Hematopoietic multipotent progenitor cell (in vitro differentiated cells): ENCODE measurements at regions not wholly inside any gene's neighbourhood (a gene's known extent, or its start where the extent isn't known, plus 50 kb on each side); places are given as distances from the start of the nearest gene placed in this dataset.

ENCODE experiments used
- DNase-seq, 3 donors: peaks; one replicate each; pipeline ENCODE4 v3.0.0-alpha.2; 2011 to 2015; ENCODE audit warnings: low read depth in 2 of 3, low spot score in 2 of 3

DNA sequence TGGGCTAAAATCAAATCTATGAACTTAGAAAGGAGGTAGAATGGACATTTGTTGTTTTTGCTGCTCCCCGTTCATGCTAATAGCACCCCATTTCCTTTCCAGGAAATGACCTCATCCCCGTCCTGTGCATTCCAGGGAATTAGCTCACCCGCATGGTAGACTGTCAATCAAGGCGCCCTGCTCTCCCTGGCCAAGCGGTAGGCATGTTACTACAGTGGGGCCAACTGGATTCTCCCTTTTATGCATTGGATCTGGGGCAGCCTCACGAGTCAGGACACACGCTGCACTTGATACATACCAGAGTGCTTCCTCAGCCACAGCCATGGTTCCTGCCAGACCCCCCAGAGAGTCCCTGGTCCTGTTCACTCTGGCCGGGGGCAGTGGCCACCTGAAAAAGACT is 111.0 kb upstream of the PTCH1 start:
- no peak for DNase-seq

DNA sequence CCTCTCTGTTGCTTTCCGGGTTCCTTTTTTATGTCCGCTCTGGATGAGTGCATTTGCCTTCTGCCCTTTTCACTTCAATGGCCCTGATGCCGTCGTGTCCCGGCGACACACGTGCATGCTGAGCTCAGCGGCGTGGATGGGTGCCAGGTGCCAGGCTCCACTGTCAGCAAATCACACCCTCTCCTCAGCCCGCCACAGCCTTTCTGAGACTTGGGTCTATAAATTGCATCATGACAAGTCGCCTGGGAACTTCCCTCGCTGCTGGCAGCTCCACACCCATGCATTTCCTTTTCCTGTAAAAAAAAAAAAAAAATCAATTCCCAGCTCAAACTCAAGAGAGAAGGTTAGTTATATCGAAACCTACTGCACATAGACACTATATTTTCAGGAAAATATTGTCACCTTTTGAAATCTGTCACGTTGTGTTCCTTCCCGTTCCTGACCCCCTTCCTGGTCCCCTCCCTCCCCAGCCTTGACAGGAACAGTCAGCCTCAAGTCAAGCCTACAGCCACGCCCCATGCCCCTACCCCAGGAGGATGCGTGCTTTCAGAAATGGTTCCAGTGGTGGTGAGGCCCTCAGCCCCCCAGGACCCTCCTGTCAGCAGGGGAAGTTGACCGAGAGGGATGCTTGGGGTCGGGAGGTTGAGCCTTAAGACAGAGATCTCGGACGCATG is 110.3 kb upstream of the PTCH1 start:
- peak in 1 of 3 donors; percentile 7 for DNase-seq

DNA sequence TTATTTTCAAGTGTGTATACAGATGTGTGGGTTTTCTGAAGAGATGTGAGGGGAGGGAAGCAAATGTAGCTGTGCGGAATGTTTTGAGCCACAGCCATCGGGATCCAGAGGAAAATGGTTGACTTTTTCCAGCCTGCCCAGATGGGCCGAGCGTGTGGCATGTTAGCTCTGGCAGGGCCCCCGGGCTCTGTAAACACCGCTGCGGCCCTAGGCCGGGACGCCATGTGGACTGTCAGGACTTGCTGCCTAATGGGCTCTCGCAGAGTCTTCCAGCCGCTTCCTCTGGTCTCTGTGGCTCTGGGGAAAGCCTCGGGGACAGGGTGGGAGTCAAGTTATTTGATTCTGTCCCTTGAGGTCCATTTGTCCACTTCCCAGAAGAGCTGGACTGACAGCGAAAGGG is 109.6 kb upstream of the PTCH1 start:
- DNase-seq = no peak

DNA sequence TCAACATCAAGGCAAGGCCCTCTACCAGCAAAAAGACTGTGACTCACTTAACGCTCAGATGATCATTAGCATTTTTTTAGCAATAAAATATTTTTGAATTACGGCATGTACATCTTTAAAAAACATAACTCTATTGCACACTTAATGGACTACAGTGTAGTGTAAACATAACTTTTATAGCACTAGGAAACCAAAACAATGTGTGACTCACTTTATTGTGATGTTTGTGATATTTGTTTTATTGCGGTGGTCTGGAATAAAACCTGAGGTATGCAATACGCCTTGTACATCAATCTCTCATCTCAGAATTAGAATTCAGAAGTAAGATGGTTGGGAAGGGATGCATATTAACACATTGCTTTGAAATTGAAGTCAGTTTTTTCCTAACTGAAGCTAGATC is 106.9 kb upstream of the PTCH1 start:
- no peak for DNase-seq

DNA sequence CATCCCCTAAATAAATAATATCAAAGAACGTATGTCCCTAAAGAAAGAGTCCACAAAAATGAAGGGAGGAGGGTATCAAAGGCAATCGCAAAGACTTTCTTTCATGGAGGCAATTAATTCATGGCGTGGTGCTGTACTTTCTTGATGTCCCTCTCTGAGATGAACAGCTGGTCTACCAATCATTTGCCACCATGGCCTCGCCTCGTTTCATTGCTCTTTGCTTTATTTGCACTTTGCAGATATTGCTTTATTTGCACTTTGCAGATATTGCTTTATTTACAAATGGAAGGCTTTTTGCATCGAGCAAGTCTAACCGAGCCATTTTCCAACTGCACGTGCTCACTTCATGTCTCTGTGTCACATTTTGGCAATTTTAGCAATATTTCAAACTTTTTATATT is 104.0 kb upstream of the PTCH1 start:
- no peak for DNase-seq

DNA sequence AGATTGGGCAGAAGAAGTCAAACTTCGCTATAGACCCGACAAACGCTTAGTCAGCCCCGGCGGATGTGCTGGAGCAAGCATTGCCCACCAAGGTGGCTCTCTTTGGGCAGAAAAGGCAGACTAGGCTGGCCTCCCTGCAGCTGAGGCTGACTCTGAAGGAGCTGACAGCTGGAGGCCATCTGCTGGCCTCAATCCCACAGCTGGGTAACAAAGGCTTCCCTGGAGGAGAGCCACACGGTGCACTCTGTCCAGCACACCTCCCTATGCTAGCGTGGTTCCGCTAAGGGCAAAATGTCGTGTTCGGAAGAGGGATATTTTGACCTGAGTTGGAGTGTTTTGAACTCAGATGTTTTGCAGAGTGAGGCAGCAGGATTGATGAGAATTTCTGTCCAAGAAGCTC is 103.5 kb upstream of the PTCH1 start:
- DNase-seq = no peak

DNA sequence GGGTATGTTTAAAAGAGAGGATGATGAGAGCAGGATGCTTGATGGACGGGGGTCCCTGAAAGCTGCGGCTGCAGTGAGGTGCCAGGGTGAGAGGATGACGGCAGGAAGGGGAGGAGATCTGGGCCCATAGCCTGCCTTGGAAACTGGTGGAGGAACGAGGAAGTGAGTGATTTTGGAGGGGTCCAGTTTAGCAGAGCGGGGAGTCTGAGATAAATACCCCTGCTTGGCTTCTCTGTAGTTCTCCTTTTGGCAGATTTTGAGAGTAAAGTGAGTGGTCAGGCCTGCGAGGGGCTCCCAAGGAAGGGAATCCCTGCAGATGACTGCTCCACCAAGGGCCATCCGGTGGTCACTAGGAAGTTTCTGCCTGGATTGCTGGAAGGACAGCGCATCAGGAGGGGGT is 98.5 kb upstream of the PTCH1 start:
- no peak for DNase-seq

DNA sequence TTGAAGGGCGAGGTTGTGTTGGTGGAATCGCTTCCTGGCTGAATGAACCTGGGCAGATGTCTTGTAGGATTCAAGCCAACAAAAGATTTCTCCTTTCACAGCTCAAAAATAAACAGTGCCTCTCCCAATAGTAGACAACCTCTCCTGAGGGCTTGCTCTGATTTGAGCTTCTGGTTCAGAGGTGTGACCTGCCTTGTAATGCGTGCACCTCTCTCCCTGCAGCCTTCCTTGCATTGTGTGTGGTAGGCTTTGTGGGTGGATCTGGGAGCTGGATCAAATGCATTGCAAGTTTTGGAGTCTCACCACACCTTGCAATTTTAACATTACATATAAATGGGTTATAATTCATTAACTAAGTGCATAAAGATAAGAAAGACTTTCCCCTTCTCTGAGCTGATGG is 96.9 kb upstream of the PTCH1 start:
- DNase-seq = no peak

DNA sequence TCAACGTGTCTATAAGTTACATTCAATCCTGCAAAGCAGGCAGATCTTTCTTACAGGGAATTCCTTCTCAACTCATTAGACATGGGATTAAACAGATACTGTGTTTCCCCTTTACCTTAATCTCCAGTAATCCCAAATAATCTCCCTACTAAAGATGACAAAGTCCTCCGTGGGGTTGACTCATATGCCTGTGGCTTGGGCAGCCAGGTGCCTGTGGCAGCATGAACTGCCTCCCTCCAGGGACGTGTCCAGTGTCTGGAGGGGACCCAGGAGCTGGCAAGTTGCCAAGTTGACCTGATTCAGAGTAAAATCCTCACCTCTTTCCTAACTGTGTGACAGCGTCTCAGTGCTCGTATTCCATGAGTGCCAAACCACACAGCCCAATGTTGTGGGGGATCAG is 94.6 kb upstream of the PTCH1 start:
- no peak for DNase-seq

DNA sequence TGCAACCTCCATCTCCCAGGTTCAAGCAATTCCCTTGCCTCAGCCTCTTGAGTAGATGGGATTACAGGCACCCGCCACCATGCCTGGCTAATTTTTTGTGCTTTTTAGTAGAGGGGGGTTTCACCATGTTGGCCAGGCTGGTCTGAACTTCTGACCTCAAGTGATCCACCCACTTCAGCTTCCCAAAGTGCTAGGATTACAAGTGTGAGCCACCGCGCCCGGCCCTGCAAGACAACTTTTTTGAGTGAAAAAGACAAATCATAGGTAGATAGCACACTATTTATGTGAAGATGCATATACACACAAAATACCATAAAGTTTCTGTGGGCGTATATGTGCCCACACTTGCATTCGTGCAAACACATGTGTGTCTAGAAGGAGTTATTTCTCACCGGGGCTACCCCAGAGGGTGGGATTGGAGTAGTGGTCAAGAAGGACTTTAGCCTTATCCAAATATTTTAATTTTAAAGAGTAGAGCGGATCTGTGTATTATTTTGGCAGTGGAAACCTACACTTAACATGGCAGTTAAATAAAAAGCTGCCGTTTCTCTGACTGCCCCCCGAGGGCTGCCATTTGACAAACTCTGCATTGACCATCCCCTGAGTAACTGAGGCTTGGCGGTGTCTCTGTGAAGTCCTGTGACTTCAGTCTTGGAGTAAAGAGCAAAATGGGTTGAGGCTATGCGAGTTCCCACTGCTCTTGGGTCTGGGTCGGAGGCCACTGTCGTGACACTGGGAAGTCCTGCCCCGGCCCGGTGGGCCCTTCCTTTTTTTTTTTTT is 93.4 kb upstream of the PTCH1 start:
- no peak for DNase-seq

DNA sequence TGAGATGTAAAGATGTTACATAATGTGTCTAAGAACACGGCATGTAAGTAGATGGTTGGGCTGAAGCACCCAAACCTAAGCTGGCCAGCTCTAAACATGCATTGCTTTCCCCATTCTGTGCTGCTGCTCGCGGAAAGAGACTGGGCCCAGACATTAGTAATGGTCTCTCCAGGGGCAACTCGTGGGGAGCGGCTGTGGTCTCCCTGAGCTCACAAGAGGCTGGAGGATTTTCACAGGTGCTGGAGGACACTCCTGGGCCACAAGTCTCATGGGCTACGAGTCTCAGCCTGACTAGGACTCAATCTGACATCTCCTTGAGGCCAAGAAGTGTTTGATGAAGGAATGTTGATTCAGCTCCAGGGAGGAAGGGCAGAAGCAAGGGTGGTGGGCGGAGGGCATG is 92.7 kb upstream of the PTCH1 start:
- no peak for DNase-seq

DNA sequence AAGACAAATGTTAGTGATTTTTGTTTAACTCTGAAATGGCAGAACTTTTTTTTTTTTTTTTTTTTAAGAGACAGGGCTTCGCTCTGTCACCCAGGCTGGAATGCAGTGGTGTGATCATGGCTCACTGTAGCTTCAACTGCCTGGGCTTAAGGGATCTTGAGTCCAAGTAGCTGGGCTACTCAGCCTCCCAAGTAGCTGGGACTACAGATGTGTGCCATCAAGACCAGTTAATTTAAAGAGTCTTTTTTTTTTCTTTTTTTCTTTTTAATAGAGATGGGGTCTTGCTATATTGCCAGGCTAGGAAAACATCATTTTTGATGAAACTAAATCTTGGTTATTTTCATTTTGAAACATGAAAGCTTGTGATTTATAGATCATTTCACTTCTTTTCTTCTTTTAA is 91.6 kb upstream of the PTCH1 start:
- DNase-seq = no peak

DNA sequence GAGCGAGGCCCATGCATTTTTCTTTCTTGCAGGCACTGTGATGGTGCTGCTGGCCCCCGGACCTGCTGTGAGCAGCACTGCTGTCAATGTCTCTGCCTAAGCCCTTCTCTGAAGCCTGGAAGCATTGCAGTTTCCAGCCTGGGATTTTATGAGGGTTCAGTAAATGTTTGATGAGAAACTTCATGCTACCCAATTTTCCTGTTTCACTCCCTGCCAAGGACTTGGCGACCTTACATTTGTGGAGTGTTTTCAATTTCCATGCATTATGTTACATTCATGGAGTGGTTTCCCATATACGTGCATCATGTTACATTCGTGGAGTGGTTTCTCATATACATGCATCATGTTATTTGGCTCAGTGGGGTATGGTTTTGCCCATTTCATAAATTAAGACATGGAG is 90.7 kb upstream of the PTCH1 start:
- no peak for DNase-seq

DNA sequence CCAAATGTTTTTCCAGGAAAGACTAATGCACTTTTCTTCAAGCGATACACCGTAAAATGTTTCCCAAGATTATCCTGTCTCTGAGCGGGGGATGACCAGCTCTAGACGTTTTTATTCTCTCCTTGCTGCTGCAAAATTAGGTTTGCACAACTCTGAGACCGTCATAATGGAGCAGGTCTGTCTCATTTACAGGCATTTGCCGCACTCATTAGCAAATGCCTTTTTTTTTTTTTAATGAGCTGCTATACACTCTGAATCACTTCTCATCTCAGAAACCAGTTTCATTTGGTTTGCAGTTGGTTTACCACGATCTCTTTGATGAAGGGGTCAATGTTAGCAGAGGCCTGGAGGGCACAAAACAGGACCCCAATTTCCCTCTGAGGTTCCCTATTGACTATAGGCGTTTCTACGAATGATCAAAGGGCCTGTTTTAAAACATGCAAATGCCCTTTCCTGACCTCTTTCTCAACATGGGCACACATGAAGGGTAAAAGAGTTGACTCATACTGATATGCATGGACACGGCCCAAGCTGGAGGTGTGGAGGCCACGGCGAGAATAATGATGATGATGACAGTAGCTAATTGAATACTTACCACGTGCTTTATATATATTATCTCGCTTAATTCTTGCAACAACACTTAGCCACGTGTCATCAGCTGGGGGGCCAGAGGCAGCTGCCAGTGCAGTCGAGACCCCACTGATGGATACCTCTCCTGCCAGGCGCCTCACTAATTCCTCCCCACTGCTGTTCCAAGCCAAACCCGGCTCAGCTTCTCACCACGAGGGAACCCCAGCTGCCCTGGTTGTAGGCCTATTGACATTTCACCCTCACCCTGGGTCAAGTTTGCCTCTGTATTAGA is 89.9 kb upstream of the PTCH1 start:
- DNase-seq = no peak

DNA sequence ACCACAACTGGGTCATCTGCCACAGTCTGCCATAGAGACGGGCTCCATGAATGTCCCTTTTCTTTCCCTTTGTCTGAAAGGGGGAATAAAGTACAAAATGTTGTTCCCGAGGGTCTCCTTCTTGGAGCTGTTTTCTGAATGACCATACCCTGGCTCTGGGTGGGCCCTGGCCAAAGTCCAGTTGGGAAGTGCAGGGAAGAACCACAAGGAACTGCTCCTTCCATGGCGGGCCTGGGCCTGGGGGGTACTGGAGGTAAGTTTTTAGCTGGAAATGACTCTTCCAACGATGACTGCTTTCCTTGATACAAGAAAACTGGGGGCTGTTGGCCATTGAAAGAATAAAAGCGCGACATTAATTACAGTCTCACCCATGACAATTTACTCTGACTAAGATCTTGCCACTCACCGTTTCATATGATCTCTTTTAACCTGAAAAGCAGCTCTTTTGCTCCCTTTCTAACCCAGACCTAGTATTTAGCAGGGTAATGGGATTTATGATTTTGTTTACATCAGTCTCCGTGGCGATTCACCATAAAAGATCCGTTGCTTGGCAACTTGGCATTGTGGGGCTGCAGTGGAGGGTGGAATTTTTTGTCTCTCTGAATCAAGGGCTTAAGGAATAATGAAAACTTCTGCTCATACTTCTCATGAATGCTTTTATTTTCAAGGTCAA is 89.2 kb upstream of the PTCH1 start:
- DNase-seq = no peak

DNA sequence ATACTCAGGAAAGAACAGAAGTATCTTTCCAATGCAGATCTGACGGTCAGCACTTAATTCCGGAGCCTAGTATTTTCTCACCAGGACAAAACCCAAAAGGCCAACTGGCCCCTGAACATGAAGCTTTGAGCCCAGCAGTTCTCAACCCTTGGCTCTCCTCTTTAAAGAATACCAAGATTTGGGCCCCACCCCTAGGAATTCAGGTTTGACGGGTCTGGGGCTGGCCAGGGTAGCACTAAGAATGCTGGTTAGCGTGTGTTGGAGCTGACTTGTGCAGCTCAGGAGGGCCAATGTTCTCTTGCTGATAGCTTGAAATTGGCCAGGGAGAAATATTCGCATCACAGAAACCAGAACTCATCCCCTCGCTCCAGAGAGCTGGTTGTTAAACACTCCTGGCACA is 88.3 kb upstream of the PTCH1 start:
- DNase-seq = no peak

DNA sequence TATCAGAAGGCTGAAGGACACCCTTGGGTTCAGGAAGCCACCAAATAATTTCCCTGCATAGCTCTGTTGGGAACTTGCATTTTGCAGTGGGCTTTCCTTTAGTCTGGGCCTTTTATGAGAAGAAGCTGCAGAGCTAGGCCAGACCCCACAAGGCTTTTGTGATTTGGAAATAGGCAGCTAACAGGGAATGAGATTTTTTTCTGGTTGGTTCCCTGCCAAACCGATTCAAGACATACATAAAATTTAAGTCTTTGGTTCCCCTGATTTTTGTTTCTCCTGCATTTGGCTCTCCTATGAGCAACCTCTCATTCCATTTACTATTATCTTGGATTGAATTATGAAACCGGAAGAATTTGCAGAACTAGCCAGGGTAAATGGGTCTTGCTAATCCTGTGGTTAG is 81.5 kb upstream of the PTCH1 start:
- DNase-seq = no peak

DNA sequence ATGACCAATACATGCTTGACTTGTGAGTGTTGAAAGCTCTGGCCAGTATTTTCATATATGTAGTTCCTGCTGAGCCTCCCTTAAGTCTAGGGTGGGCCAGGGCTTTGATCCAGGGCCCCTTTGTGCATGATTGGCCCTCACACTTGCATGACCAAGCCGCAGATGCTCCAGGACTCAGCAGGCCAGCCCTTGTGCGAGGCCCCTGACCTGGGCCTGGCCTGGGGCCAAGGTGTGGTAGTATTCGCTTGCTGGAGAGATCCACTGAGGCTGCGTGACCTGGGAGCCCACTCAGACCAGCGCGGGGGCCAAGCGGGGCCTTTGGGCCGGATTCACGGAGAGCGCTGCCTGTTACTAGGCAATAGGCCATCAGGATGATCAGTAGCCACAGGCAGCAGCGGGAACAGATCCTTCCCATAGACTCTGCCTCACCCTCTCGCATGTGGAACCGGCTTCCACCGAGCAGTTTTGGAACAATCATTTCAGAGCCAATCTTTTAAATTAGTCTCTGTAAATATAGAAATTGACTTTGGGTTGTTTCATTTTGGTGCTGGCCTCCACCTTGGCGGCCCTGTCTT is 79.0 kb upstream of the PTCH1 start:
- DNase-seq = no peak

DNA sequence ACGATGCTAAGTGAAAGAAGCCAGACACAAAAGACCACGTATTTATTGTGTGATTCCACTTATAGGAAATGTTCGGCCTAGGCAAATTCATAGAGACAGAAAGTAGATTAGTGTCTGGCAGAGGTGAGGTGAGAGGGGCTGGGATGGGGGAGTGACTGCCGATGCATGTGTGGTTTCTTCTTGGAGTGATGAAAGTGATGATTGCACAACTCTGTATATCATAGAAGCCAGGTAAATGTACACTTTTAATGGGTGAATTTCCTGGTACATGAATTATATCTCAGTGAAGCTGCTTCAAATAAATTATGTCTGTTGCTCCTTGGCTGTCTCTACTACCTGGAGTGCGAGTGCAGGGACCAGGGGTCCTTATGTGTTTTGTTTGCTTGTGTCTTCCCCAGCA is 76.2 kb upstream of the PTCH1 start:
- no peak for DNase-seq

DNA sequence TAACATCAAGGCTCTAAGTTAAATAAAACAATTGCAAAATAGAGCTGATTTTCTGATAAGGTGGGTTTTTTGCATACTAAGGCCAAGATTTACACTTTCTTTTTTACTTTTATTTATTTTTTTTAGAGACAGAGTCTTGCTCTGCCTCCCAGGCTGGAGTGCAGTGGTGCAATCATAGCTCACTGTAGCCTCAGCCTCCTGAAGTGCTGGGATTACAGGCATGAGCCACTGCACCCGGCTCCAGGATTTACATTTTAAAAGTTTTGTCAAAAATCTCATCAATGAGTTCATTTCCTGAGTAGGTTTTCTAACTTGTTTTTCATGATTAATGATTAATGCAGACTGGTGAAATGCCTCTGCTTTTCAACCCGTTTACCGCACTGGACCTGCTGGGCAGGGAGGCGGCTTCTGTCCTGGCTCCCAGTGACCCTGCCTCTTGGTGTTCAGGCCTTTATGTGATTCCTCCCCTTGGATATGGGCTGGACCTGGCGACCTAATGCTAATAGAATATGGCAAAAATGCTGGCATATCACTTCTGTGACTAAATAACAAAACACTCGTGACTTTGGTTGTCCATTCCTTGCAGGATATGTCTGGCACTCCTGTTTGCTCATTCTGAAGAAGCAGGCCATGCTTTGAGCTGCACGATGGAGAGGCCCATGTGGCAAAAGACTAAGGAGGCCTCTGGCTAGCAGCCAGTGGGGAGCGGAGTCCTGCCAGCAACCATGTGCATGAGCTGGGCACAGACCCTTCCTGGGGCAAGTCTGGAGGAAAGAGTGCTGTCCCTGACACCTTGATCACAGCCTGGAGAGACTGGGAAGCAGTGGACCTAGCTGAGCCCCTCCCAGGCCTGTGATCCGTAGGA is 72.2 kb upstream of the PTCH1 start:
- DNase-seq = no peak
